ENCODE measurements at regions not wholly inside any gene's neighbourhood (a gene's known extent, or its start where the extent isn't known, plus 50 kb on each side); places are given as distances from the start of the nearest gene placed in this dataset.
A peak's percentile ranks its signal among the peaks of the same experiment; 100 is the strongest.

GRCh38 chr6:140487586-140487985 is 1113.1 kb upstream of the CITED2 start:
- DNase-seq (ENCODE audit: low read depth in 6 of 9, low spot score in 9 of 9): no peak
- 97% methylated on average over 2 of the region's 2 CpGs for WGBS
- Histone ChIP-seq H3K4me3 (ENCODE audit: low read length in 2 of 2) (no peak overlapping the region), H3K36me3 (ENCODE audit: control insufficient read depth in 2 of 2, insufficient read depth in 2 of 2, low read length in 1 of 2) (no peaks in the 10 kb centered on the region), H3K4me1 (ENCODE audit: control insufficient read depth in 2 of 2, insufficient read depth in 2 of 2, low read length in 2 of 2) (no peaks in the 10 kb centered on the region), H3K27me3 (ENCODE audit: control insufficient read depth in 2 of 2, insufficient read depth in 1 of 2, low read length in 1 of 2) (no peaks in the 10 kb centered on the region), H3K27ac (ENCODE audit: low read depth in 1 of 2, low read length in 1 of 2) (no peak overlapping the region), H3K9me3 (ENCODE audit: control insufficient read depth in 2 of 2, insufficient read depth in 1 of 2, low read length in 1 of 2) (peaks cover 0 to 5% of the 10 kb centered on the region in 2 donors)

- DNase-seq (ENCODE audit: low read depth in 6 of 9, low spot score in 9 of 9): no peak
- Histone ChIP-seq H3K9me3 (ENCODE audit: control insufficient read depth in 2 of 2, insufficient read depth in 1 of 2, low read length in 1 of 2) (peaks cover 0 to 5% of the 10 kb centered on the region in 2 donors), H3K4me1 (ENCODE audit: control insufficient read depth in 2 of 2, insufficient read depth in 2 of 2, low read length in 2 of 2) (no peaks in the 10 kb centered on the region), H3K27ac (ENCODE audit: low read depth in 1 of 2, low read length in 1 of 2) (no peak overlapping the region), H3K27me3 (ENCODE audit: control insufficient read depth in 2 of 2, insufficient read depth in 1 of 2, low read length in 1 of 2) (no peaks in the 10 kb centered on the region), H3K36me3 (ENCODE audit: control insufficient read depth in 2 of 2, insufficient read depth in 2 of 2, low read length in 1 of 2) (no peaks in the 10 kb centered on the region), H3K4me3 (ENCODE audit: low read length in 2 of 2) (no peak overlapping the region)
- 96% methylated on average over 3 of the region's 3 CpGs for WGBS
Measured at GRCh38 chr6:140486450-140487361, 1112.3 kb upstream of the CITED2 start.

- no peaks in the 10 kb centered on the region for H3K27me3 ChIP-seq (ENCODE audit: control insufficient read depth in 2 of 2, insufficient read depth in 1 of 2, low read length in 1 of 2)
- no peak for DNase-seq (ENCODE audit: low read depth in 6 of 9, low spot score in 9 of 9)
- no peaks in the 10 kb centered on the region for H3K36me3 ChIP-seq (ENCODE audit: control insufficient read depth in 2 of 2, insufficient read depth in 2 of 2, low read length in 1 of 2)
Measured at GRCh38 chr6:140485740-140486449, 1111.4 kb upstream of the CITED2 start.

DNA sequence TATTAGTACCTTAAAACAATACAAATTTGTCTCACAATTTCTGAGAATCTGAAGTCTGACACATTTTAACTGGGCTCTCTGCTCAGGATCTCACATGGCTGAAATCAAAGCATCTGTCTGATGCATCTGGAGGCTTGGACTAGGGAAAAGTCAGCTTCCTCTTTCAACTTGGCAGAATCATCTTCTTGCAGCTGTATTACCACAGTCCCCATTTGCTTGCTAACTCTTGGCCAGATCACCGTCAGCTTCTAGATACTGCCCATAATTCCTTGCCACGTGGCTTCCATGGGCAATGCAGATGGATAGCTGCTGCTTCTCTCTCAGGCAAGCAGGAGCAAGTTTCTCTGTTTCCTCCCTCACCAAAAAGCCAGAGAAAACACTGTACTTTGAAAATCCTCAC is 1106.4 kb upstream of the CITED2 start:
- WGBS: 32% methylated on average over 2 of the region's 2 CpGs
- Histone ChIP-seq H3K9me3 (ENCODE audit: control insufficient read depth in 2 of 2, insufficient read depth in 1 of 2, low read length in 1 of 2) (no peaks in the 10 kb centered on the region), H3K36me3 (ENCODE audit: control insufficient read depth in 2 of 2, insufficient read depth in 2 of 2, low read length in 1 of 2) (no peaks in the 10 kb centered on the region), H3K27ac (ENCODE audit: low read depth in 1 of 2, low read length in 1 of 2) (no peak overlapping the region), H3K4me3 (ENCODE audit: low read length in 2 of 2) (no peak overlapping the region), H3K4me1 (ENCODE audit: control insufficient read depth in 2 of 2, insufficient read depth in 2 of 2, low read length in 2 of 2) (no peaks in the 10 kb centered on the region), H3K27me3 (ENCODE audit: control insufficient read depth in 2 of 2, insufficient read depth in 1 of 2, low read length in 1 of 2) (no peaks in the 10 kb centered on the region)
- DNase-seq (ENCODE audit: low read depth in 6 of 9, low spot score in 9 of 9): peak in 1 of 9 donors; percentile 4

More at GRCh38 chr6:140485740-140486449, 1111.4 kb upstream of the CITED2 start:
- Histone ChIP-seq H3K27ac (ENCODE audit: low read depth in 1 of 2, low read length in 1 of 2) (no peak overlapping the region), H3K4me1 (ENCODE audit: control insufficient read depth in 2 of 2, insufficient read depth in 2 of 2, low read length in 2 of 2) (no peaks in the 10 kb centered on the region), H3K9me3 (ENCODE audit: control insufficient read depth in 2 of 2, insufficient read depth in 1 of 2, low read length in 1 of 2) (peaks cover 0 to 5% of the 10 kb centered on the region in 2 donors), H3K4me3 (ENCODE audit: low read length in 2 of 2) (no peak overlapping the region)
- 79% methylated on average over 6 of the region's 6 CpGs for WGBS

DNA sequence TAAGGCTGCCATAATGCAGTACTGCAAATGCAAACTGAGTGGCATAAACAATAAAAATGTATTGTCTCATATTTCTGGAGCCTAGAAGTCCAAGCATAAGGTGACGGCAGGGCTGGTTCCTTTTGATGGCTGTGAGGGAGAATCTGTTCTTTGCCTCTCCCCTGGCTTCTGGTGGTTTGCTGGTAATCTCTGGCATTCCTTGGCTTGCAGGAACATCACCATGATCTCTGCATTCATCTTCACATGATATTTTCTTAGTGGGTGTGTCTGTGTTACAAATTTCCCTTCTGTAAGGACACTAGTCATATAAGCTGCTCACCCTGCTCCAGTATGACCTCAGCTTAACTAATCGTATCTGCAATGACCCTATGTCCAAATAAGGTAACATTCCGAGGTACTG is 1104.2 kb upstream of the CITED2 start:
- 98% methylated on average over 3 of the region's 3 CpGs for WGBS
- Histone ChIP-seq H3K27me3 (ENCODE audit: control insufficient read depth in 2 of 2, insufficient read depth in 1 of 2, low read length in 1 of 2) (no peaks in the 10 kb centered on the region), H3K4me1 (ENCODE audit: control insufficient read depth in 2 of 2, insufficient read depth in 2 of 2, low read length in 2 of 2) (no peaks in the 10 kb centered on the region), H3K9me3 (ENCODE audit: control insufficient read depth in 2 of 2, insufficient read depth in 1 of 2, low read length in 1 of 2) (no peaks in the 10 kb centered on the region), H3K4me3 (ENCODE audit: low read length in 2 of 2) (no peak overlapping the region), H3K36me3 (ENCODE audit: control insufficient read depth in 2 of 2, insufficient read depth in 2 of 2, low read length in 1 of 2) (no peaks in the 10 kb centered on the region), H3K27ac (ENCODE audit: low read depth in 1 of 2, low read length in 1 of 2) (no peak overlapping the region)
- no peak for DNase-seq (ENCODE audit: low read depth in 6 of 9, low spot score in 9 of 9)

- H3K36me3 ChIP-seq (ENCODE audit: control insufficient read depth in 2 of 2, insufficient read depth in 2 of 2, low read length in 1 of 2): no peaks in the 10 kb centered on the region
- H3K4me3 ChIP-seq (ENCODE audit: low read length in 2 of 2): no peak overlapping the region
- no peaks in the 10 kb centered on the region for H3K9me3 ChIP-seq (ENCODE audit: control insufficient read depth in 2 of 2, insufficient read depth in 1 of 2, low read length in 1 of 2)
- H3K27ac ChIP-seq (ENCODE audit: low read depth in 1 of 2, low read length in 1 of 2): no peak overlapping the region
- 96% methylated on average over 2 of the region's 2 CpGs for WGBS
- DNase-seq (ENCODE audit: low read depth in 6 of 9, low spot score in 9 of 9): no peak
- H3K4me1 ChIP-seq (ENCODE audit: control insufficient read depth in 2 of 2, insufficient read depth in 2 of 2, low read length in 2 of 2): no peaks in the 10 kb centered on the region
- H3K27me3 ChIP-seq (ENCODE audit: control insufficient read depth in 2 of 2, insufficient read depth in 1 of 2, low read length in 1 of 2): no peaks in the 10 kb centered on the region
Measured at GRCh38 chr6:140475086-140475485, 1100.6 kb upstream of the CITED2 start.

DNA sequence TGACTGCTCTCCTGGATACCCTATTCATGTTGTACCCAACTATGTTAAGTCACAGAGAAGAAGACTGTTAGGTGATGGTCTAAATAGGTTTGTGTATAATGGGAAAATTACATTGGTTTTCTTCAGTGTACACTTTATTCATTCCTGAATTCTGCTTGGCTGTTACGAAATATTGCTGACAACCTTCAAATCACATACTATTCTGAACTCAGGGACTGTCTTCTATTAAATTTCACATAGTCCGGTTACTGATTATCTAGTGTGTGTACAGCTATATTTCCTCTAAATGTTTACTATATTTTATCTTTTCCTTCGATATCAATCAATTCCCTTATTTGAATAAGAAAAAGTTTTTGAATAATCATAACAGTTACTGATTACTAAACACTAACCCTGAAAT is 1090.3 kb upstream of the CITED2 start:
- no peak for DNase-seq (ENCODE audit: low read depth in 6 of 9, low spot score in 9 of 9)
- WGBS: 94% methylated on average over 3 of the region's 3 CpGs

DNA sequence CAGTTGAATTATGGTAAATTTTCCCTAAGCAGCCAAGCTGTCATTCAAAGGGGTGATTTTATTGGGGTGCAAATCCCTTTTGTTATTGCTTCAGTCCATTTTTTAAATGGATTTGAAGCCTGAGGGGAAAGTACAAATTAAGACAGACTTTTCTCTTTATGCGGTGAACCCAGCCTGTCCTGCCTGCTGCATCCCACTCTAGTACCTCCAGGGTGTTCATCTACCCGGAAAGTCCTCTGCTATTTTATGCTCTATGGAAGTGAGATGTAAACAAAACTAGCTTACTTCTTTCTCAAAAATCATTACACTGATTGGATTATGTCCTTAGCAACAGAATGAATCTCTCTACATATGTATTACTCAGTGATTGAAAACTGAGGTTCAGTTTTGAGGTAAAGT is 1088.9 kb upstream of the CITED2 start:
- Histone ChIP-seq H3K4me1 (ENCODE audit: control insufficient read depth in 2 of 2, insufficient read depth in 2 of 2, low read length in 2 of 2) (no peaks in the 10 kb centered on the region), H3K27me3 (ENCODE audit: control insufficient read depth in 2 of 2, insufficient read depth in 1 of 2, low read length in 1 of 2) (no peaks in the 10 kb centered on the region), H3K27ac (ENCODE audit: low read depth in 1 of 2, low read length in 1 of 2) (no peak overlapping the region), H3K9me3 (ENCODE audit: control insufficient read depth in 2 of 2, insufficient read depth in 1 of 2, low read length in 1 of 2) (no peaks in the 10 kb centered on the region), H3K36me3 (ENCODE audit: control insufficient read depth in 2 of 2, insufficient read depth in 2 of 2, low read length in 1 of 2) (no peaks in the 10 kb centered on the region), H3K4me3 (ENCODE audit: low read length in 2 of 2) (no peak overlapping the region)
- WGBS: 98% methylated on average over 2 of the region's 2 CpGs
- no peak for DNase-seq (ENCODE audit: low read depth in 6 of 9, low spot score in 9 of 9)

More for the DNA sequence above, 1090.3 kb upstream of the CITED2 start:
- Histone ChIP-seq H3K4me3 (ENCODE audit: low read length in 2 of 2) (no peak overlapping the region), H3K27ac (ENCODE audit: low read depth in 1 of 2, low read length in 1 of 2) (no peak overlapping the region), H3K4me1 (ENCODE audit: control insufficient read depth in 2 of 2, insufficient read depth in 2 of 2, low read length in 2 of 2) (no peaks in the 10 kb centered on the region), H3K9me3 (ENCODE audit: control insufficient read depth in 2 of 2, insufficient read depth in 1 of 2, low read length in 1 of 2) (no peaks in the 10 kb centered on the region), H3K27me3 (ENCODE audit: control insufficient read depth in 2 of 2, insufficient read depth in 1 of 2, low read length in 1 of 2) (no peaks in the 10 kb centered on the region), H3K36me3 (ENCODE audit: control insufficient read depth in 2 of 2, insufficient read depth in 2 of 2, low read length in 1 of 2) (no peaks in the 10 kb centered on the region)

Data from thymus (tissue), 11 donors.